GM12878 (cell line): ENCODE measurements at regions not wholly inside any gene's neighbourhood (a gene's known extent, or its start where the extent isn't known, plus 50 kb on each side); places are given as distances from the start of the nearest gene placed in this dataset.
A peak's percentile ranks its signal among the peaks of the same experiment; 100 is the strongest.

Source experiments
- ATAC-seq: fragments of 200-7000 bp; cut with Tn5 transposase; 3 replicates; pipeline ENCODE4 v1.9.1; 2020; ENCODE audit warnings: mild to moderate bottlenecking, moderate library complexity
- BruUV-seq: library from RNA; stranded (reverse); fragments of 400-500 nt; replicated peaks from 2 replicates; lab custom pipeline; 2021; lab: Mats Ljungman, UMichigan
- CTCF ChIA-PET: fragments of 300-600 bp; sonication (Branson Sonifier 250); formaldehyde crosslinking; extraction: SDS; loops from one replicate; lab custom pipeline; 2021; ENCODE audit warnings: inconsistent platforms; lab: Yijun Ruan, JAX
- POLR2A ChIA-PET: fragments of 350-600 bp; formaldehyde crosslinking; extraction: SDS; loops from one replicate; lab custom pipeline; 2021; ENCODE audit warnings: inconsistent platforms; lab: Charles Lee
- RAD21 ChIA-PET: fragments of 300-600 bp; sonication (Branson Sonifier 250); formaldehyde crosslinking; loops from one replicate; lab custom pipeline; 2023; ENCODE audit warnings: antibody characterized with exemption; ENCODE audit not compliant: unreplicated experiment; lab: Charles Lee
- SMC1A ChIA-PET: fragments of 300-600 bp; sonication (Branson Sonifier 250); formaldehyde crosslinking; loops from one replicate; lab custom pipeline; 2023; ENCODE audit not compliant: unreplicated experiment, uncharacterized antibody; lab: Charles Lee
- DNase-seq: peaks from one replicate; pipeline ENCODE4 v3.0.0-alpha.2; 2011; ENCODE audit warnings: low read depth, low spot score
- FAIRE-seq: peaks from 3 replicates; lab custom pipeline; 2011; peaks lifted over from hg19 to GRCh38; lab: Jason Lieb, UNC
- H2AFZ ChIP-seq: 2 replicates; pipeline ENCODE4 v1.6.0; 2011; ENCODE audit warnings: low read depth, low read length, control low read depth; ENCODE audit not compliant: control insufficient read depth
- H3K27ac ChIP-seq: 2 replicates; pipeline ENCODE4 v1.5.1; 2011; ENCODE audit warnings: control low read depth; ENCODE audit not compliant: control insufficient read depth, insufficient read depth
- H3K27me3 ChIP-seq, 2 experiments: replicated peaks in 1 of 2; 2 replicates each; pipeline versions ENCODE4 v1.6.0 to v1.6.1; 2011; ENCODE audit warnings: low read length in 1 of 2; ENCODE audit not compliant: control insufficient read depth in 2 of 2, insufficient read depth in 2 of 2
- H3K36me3 ChIP-seq, 2 experiments: 2 replicates each; pipeline ENCODE4 v1.5.1; 2011; ENCODE audit warnings: low read length in 1 of 2; ENCODE audit not compliant: control insufficient read depth in 2 of 2, insufficient read depth in 2 of 2
- H3K4me1 ChIP-seq: 2 replicates; pipeline ENCODE4 v1.6.1; 2011; ENCODE audit warnings: mild to moderate bottlenecking, low read length, moderate library complexity, mixed read lengths; ENCODE audit not compliant: control insufficient read depth, insufficient read depth
- H3K4me2 ChIP-seq: 2 replicates; pipeline ENCODE4 v1.6.0; 2011; ENCODE audit warnings: control low read depth; ENCODE audit not compliant: control insufficient read depth, insufficient read depth
- H3K4me3 ChIP-seq: fragments of 200-600 bp; sonication (generic); 2 replicates; pipeline ENCODE4 v1.5.1; 2016
- H3K79me2 ChIP-seq: 2 replicates; pipeline ENCODE4 v1.6.0; 2011; ENCODE audit warnings: low read length; ENCODE audit not compliant: control insufficient read depth, insufficient read depth
- H3K9ac ChIP-seq: 2 replicates; pipeline ENCODE4 v1.8.0; 2011; ENCODE audit warnings: low read length, control low read depth, mixed read lengths; ENCODE audit not compliant: control insufficient read depth, insufficient read depth
- H3K9me3 ChIP-seq: replicated peaks from 3 replicates; pipeline ENCODE4 v1.5.1; 2011; ENCODE audit warnings: mild to moderate bottlenecking, low read length; ENCODE audit not compliant: control insufficient read depth, insufficient read depth
- H4K20me1 ChIP-seq: 2 replicates; pipeline ENCODE4 v1.6.0; 2011; ENCODE audit not compliant: control insufficient read depth, insufficient read depth
- CBX3 ChIP-seq: fragments of 200-600 bp; sonication (generic); IDR thresholded peaks from 2 replicates; pipeline ENCODE4 v1.6.1; 2016; ENCODE audit warnings: low read depth, borderline replicate concordance
- CREB1 ChIP-seq: IDR thresholded peaks from 2 replicates; pipeline ENCODE4 v1.6.1; 2012; ENCODE audit warnings: low read depth, mild to moderate bottlenecking, inconsistent platforms
- HDAC6 ChIP-seq: fragments of 200-600 bp; sonication (generic); IDR thresholded peaks from one replicate; pipeline ENCODE4 v1.8.0; 2017; ENCODE audit warnings: antibody characterized with exemption; ENCODE audit not compliant: unreplicated experiment
- MTA3 ChIP-seq: IDR thresholded peaks from 2 replicates; pipeline ENCODE4 v1.6.1; 2012; ENCODE audit warnings: low read length, inconsistent platforms, borderline replicate concordance
- PAX5 ChIP-seq: IDR thresholded peaks from 2 replicates; pipeline ENCODE4 v1.6.1; 2011; ENCODE audit warnings: low read depth, low read length, borderline replicate concordance
- PKNOX1 ChIP-seq: fragments of 450-650 bp; IDR thresholded peaks from 2 replicates; pipeline ENCODE4 v1.6.1; 2016; ENCODE audit warnings: mild to moderate bottlenecking
- SMC3 ChIP-seq: IDR thresholded peaks from 2 replicates; pipeline ENCODE4 v1.6.1; 2011; ENCODE audit warnings: low read length, improper control_type of control experiment, borderline replicate concordance
- ZNF384 ChIP-seq: IDR thresholded peaks from 2 replicates; pipeline ENCODE4 v1.6.1; 2012; ENCODE audit warnings: low read depth, mild to moderate bottlenecking, low read length, improper control_type of control experiment, borderline replicate concordance
- ZNF592 ChIP-seq: fragments of 450-650 bp; IDR thresholded peaks from 2 replicates; pipeline ENCODE4 v1.6.1; 2017; ENCODE audit warnings: mild to moderate bottlenecking, moderate library complexity
- WGBS: methylation state at CpG from one replicate; pipeline ENCODE4 v1.1.6; 2016; ENCODE audit warnings: low lambda C conversion rate; ENCODE audit not compliant: insufficient replicate concordance, insufficient coverage; ENCODE audit errors: missing lambda C conversion rate; 5-methylcytosine and 5-hydroxymethylcytosine counted together
- in situ Hi-C: fragments of 300-500 bp; cut with MboI; formaldehyde crosslinking; loops from 9 replicates; pipeline ENCODE4 v1.14.3; 2018; ENCODE audit warnings: mixed read lengths
- intact Hi-C: fragments of 100-400 bp; cut with micrococcal nuclease; formaldehyde crosslinking; loops from one replicate; pipeline ENCODE4 v1.14.2; 2022; ENCODE audit not compliant: unreplicated experiment
- TF ChIP-seq, protein P1 (sequence below): IDR thresholded peaks from 2 replicates; pipeline ENCODE4 v1.6.1; 2012; ENCODE audit warnings: improper control_type of control experiment, low read depth, low read length; ENCODE audit not compliant: insufficient replicate concordance

DNA sequence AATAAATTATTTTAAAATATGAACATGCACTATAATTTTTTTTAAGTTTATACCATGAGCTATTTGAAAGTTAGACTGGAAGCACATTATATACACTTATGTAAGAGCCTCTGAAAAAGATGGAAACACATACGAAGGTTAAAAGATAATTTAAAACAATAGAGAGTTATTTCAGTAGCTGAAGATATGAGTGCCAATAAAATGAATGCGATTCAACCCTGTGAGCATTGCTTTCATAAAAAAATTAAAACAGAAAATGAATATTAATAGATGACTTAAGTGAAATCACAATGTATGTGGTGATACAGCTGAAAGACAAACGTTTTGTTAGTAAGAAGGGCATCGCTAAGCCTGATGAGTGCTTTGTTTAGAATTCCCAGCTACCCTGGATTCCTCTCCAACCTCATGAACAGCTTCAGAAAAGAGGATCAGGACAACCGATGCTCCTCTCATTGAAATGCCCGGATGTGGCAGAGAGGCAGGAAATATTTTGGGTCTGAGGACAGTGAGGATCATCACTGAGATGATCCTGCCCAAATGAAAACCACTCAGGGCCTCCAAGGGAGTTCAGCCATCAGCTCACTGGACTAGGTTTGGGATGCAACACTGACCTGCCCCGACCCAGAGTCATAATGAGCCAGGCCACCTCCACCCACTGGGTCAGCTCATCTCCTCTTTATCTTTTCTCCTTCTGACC lies 60.2 kb upstream of the TOP3B start:
- no TSS peak for BruUV-seq
- Histone ChIP-seq H3K27ac (peak overlapping the region; percentile 58), H3K9me3 (no peaks in the 10 kb centered on the region), H3K4me2 (peak overlapping the region; percentile 77), H3K9ac (peak overlapping the region; percentile 18), H2AFZ (peak overlapping the region; percentile 55), H4K20me1 (no peaks in the 10 kb centered on the region), H3K4me3 (peak overlapping the region; percentile 27; the same call in 1 of the 2 replicates), H3K27me3 (no peaks in the 10 kb centered on the region), H3K4me1 (peaks cover 15% of the 10 kb centered on the region), H3K36me3 (no peaks in the 10 kb centered on the region), H3K79me2 (no peaks in the 10 kb centered on the region; the same call in 1 of the 2 replicates)
- RAD21 ChIA-PET, result interaction anchor here (0.9 to 8.6 kb wide), 20 partner anchors 11 to 913 kb away, joined by 3 to 229 read pairs (median 10); no protein-coding TSS in a partner anchor
- intact Hi-C loops (no loop called here), in situ Hi-C loops (no loop called here)
- CTCF ChIA-PET, result interaction anchor here (0.6 to 6.5 kb wide), 24 partner anchors 11 to 1343 kb away, joined by 3 to 156 read pairs (median 4); no protein-coding TSS in a partner anchor
- POLR2A ChIA-PET, result interaction anchor here (0.6 to 7.3 kb wide), 14 partner anchors 10 to 252 kb away, joined by 3 to 141 read pairs (median 6); partner anchors contain the start of gene TOP3B
- SMC1A ChIA-PET, result interaction anchor here (0.8 to 7.5 kb wide), 23 partner anchors 9 to 1095 kb away, joined by 3 to 174 read pairs (median 5); partner anchors contain the start of gene TOP3B
- ATAC-seq, result peak; percentile 36
- WGBS, result 32% methylated on average over 7 of the region's 7 CpGs
- no peak for DNase-seq
- no peak for FAIRE-seq
- TF ChIP-seq SMC3 (no peak), HDAC6 (no peak), PAX5 (no peak), CREB1 (no peak), ZNF384 (no peak), MTA3 (no peak), ZNF592 (no peak), PKNOX1 (no peak), CBX3 (no peak)
- TF ChIP-seq, protein P1, sequence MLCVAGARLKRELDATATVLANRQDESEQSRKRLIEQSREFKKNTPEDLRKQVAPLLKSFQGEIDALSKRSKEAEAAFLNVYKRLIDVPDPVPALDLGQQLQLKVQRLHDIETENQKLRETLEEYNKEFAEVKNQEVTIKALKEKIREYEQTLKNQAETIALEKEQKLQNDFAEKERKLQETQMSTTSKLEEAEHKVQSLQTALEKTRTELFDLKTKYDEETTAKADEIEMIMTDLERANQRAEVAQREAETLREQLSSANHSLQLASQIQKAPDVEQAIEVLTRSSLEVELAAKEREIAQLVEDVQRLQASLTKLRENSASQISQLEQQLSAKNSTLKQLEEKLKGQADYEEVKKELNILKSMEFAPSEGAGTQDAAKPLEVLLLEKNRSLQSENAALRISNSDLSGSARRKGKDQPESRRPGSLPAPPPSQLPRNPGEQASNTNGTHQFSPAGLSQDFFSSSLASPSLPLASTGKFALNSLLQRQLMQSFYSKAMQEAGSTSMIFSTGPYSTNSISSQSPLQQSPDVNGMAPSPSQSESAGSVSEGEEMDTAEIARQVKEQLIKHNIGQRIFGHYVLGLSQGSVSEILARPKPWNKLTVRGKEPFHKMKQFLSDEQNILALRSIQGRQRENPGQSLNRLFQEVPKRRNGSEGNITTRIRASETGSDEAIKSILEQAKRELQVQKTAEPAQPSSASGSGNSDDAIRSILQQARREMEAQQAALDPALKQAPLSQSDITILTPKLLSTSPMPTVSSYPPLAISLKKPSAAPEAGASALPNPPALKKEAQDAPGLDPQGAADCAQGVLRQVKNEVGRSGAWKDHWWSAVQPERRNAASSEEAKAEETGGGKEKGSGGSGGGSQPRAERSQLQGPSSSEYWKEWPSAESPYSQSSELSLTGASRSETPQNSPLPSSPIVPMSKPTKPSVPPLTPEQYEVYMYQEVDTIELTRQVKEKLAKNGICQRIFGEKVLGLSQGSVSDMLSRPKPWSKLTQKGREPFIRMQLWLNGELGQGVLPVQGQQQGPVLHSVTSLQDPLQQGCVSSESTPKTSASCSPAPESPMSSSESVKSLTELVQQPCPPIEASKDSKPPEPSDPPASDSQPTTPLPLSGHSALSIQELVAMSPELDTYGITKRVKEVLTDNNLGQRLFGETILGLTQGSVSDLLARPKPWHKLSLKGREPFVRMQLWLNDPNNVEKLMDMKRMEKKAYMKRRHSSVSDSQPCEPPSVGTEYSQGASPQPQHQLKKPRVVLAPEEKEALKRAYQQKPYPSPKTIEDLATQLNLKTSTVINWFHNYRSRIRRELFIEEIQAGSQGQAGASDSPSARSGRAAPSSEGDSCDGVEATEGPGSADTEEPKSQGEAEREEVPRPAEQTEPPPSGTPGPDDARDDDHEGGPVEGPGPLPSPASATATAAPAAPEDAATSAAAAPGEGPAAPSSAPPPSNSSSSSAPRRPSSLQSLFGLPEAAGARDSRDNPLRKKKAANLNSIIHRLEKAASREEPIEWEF, result no peak
